Smooth muscle cell (in vitro differentiated cells): ENCODE measurements at regions not wholly inside any gene's neighbourhood (a gene's known extent, or its start where the extent isn't known, plus 50 kb on each side); places are given as distances from the start of the nearest gene placed in this dataset.

Experiments used
- DNase-seq: peaks from one replicate; lab custom pipeline; 2025; ENCODE audit not compliant: unreplicated experiment; lab: John Stamatoyannopoulos, UW
- H2AFZ ChIP-seq: fragments of 200-600 bp; sonication (generic); 2 replicates; pipeline ENCODE4 v1.6.0; 2016; ENCODE audit warnings: antibody characterized with exemption, low read depth, mild to moderate bottlenecking
- H3F3A ChIP-seq: fragments of 200-600 bp; sonication (generic); 2 replicates; pipeline ENCODE4 v1.6.0; 2017; ENCODE audit warnings: antibody characterized with exemption, low read depth
- H3K27ac ChIP-seq: fragments of 200-600 bp; sonication (generic); 2 replicates; pipeline ENCODE4 v1.5.1; 2016; ENCODE audit warnings: low read depth, mild to moderate bottlenecking
- H3K27me3 ChIP-seq: fragments of 200-600 bp; sonication (generic); 2 replicates; pipeline ENCODE4 v1.6.1; 2016; ENCODE audit warnings: low read depth, mild to moderate bottlenecking
- H3K36me3 ChIP-seq: fragments of 200-600 bp; sonication (generic); 2 replicates; pipeline ENCODE4 v1.5.1; 2016; ENCODE audit warnings: low read depth
- H3K4me1 ChIP-seq: fragments of 200-600 bp; sonication (generic); 2 replicates; pipeline ENCODE4 v1.5.1; 2016; ENCODE audit warnings: low read depth
- H3K4me2 ChIP-seq: fragments of 200-600 bp; sonication (generic); 2 replicates; pipeline ENCODE4 v1.6.0; 2016; ENCODE audit warnings: mild to moderate bottlenecking
- H3K4me3 ChIP-seq: fragments of 200-600 bp; sonication (generic); 2 replicates; pipeline ENCODE4 v1.5.1; 2016; ENCODE audit warnings: mild to moderate bottlenecking
- H3K79me2 ChIP-seq: fragments of 200-600 bp; sonication (generic); 2 replicates; pipeline ENCODE4 v1.6.0; 2016; ENCODE audit warnings: low read depth, mild to moderate bottlenecking
- H3K9ac ChIP-seq: fragments of 200-600 bp; sonication (generic); 2 replicates; pipeline ENCODE4 v1.6.0; 2016; ENCODE audit warnings: low read depth
- H3K9me3 ChIP-seq: fragments of 200-600 bp; sonication (generic); replicated peaks from 2 replicates; pipeline ENCODE4 v1.5.1; 2016; ENCODE audit warnings: low read depth
- H4K20me1 ChIP-seq: fragments of 200-600 bp; sonication (generic); 2 replicates; pipeline ENCODE4 v1.6.0; 2016; ENCODE audit warnings: low read depth
- WGBS: methylation state at CpG from one replicate; pipeline ENCODE4 v1.1.7; 2016; ENCODE audit warnings: low lambda C conversion rate; 5-methylcytosine and 5-hydroxymethylcytosine counted together
- TF ChIP-seq, protein P1 (sequence below): fragments of 200-600 bp; sonication (generic); IDR thresholded peaks from 2 replicates; pipeline ENCODE4 v1.5.1; 2017; ENCODE audit warnings: borderline replicate concordance, mild to moderate bottlenecking, antibody characterized with exemption; ENCODE audit not compliant: insufficient read depth, poor library complexity, severe bottlenecking

GRCh38 chr1:190583862-190584261 lies 106.2 kb upstream of the BRINP3 start:
- Histone ChIP-seq H3K36me3 (no peaks in the 10 kb centered on the region), H3K27ac (no peak overlapping the region), H4K20me1 (no peaks in the 10 kb centered on the region), H3K9ac (no peak overlapping the region), H3K4me3 (no peak overlapping the region), H3K9me3 (no peaks in the 10 kb centered on the region), H3K27me3 (no peaks in the 10 kb centered on the region), H3K79me2 (no peaks in the 10 kb centered on the region), H2AFZ (no peak overlapping the region), H3K4me1 (no peaks in the 10 kb centered on the region), H3K4me2 (no peak overlapping the region), H3F3A (no peaks in the 10 kb centered on the region)
- TF ChIP-seq, protein P1, sequence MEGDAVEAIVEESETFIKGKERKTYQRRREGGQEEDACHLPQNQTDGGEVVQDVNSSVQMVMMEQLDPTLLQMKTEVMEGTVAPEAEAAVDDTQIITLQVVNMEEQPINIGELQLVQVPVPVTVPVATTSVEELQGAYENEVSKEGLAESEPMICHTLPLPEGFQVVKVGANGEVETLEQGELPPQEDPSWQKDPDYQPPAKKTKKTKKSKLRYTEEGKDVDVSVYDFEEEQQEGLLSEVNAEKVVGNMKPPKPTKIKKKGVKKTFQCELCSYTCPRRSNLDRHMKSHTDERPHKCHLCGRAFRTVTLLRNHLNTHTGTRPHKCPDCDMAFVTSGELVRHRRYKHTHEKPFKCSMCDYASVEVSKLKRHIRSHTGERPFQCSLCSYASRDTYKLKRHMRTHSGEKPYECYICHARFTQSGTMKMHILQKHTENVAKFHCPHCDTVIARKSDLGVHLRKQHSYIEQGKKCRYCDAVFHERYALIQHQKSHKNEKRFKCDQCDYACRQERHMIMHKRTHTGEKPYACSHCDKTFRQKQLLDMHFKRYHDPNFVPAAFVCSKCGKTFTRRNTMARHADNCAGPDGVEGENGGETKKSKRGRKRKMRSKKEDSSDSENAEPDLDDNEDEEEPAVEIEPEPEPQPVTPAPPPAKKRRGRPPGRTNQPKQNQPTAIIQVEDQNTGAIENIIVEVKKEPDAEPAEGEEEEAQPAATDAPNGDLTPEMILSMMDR = no peak
- WGBS = 88% methylated on average over 3 of the region's 3 CpGs
- no peak for DNase-seq

GRCh38 chr1:190588424-190588823 lies 110.8 kb upstream of the BRINP3 start:
- Histone ChIP-seq H3K27ac (no peak overlapping the region), H2AFZ (no peak overlapping the region), H3K4me3 (no peak overlapping the region), H4K20me1 (no peaks in the 10 kb centered on the region), H3K4me2 (no peak overlapping the region), H3K9me3 (no peaks in the 10 kb centered on the region), H3K9ac (no peak overlapping the region), H3K36me3 (no peaks in the 10 kb centered on the region), H3K27me3 (no peaks in the 10 kb centered on the region), H3K4me1 (no peaks in the 10 kb centered on the region), H3F3A (no peaks in the 10 kb centered on the region), H3K79me2 (no peaks in the 10 kb centered on the region)
- TF ChIP-seq, protein P1 = no peak
- WGBS = 70% methylated on average over 1 of the region's 1 CpG
- DNase-seq = no peak

GRCh38 chr1:190595438-190595837 lies 117.8 kb upstream of the BRINP3 start:
- Histone ChIP-seq H2AFZ (no peak overlapping the region), H3K9ac (no peak overlapping the region), H3K27ac (no peak overlapping the region), H3K4me3 (no peak overlapping the region), H3K36me3 (no peaks in the 10 kb centered on the region), H4K20me1 (no peaks in the 10 kb centered on the region), H3F3A (no peaks in the 10 kb centered on the region), H3K4me1 (no peaks in the 10 kb centered on the region), H3K9me3 (no peaks in the 10 kb centered on the region), H3K79me2 (no peaks in the 10 kb centered on the region), H3K4me2 (no peak overlapping the region), H3K27me3 (no peaks in the 10 kb centered on the region)
- no peak for DNase-seq
- TF ChIP-seq, protein P1 = no peak
- WGBS = 54% methylated on average over 2 of the region's 2 CpGs

DNA sequence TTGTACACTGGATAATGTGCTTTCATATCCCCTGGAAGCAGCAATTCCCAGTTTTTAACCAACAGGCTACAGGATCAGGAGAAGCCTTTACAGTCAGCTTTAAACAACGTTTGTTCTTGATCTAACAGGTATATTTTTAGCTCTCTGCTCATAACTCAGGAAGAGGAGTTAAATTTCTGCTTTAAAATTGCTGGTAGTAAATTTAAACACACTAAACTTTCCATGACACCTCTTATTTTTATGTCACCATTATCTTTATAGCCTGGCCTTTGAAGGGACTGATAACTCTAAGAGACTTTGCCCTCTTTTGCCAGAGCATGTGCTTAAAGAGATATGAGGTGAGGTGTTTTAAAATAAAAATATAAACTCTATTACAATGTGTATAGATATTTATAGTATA lies 119.6 kb upstream of the BRINP3 start:
- WGBS = 39% methylated on average over 1 of the region's 1 CpG
- H4K20me1 ChIP-seq = no peaks in the 10 kb centered on the region
- no peaks in the 10 kb centered on the region for H3K36me3 ChIP-seq
- TF ChIP-seq, protein P1 = no peak
- DNase-seq = no peak
- H3K9ac ChIP-seq = no peak overlapping the region
- H3K27me3 ChIP-seq = no peaks in the 10 kb centered on the region
- no peak overlapping the region for H3K4me2 ChIP-seq
- H3K9me3 ChIP-seq = no peaks in the 10 kb centered on the region
- H3F3A ChIP-seq = no peaks in the 10 kb centered on the region
- no peak overlapping the region for H3K4me3 ChIP-seq
- no peaks in the 10 kb centered on the region for H3K79me2 ChIP-seq
- no peak overlapping the region for H3K27ac ChIP-seq
- no peak overlapping the region for H2AFZ ChIP-seq
- H3K4me1 ChIP-seq = no peaks in the 10 kb centered on the region
